HG03045 (cell line): ENCODE measurements at regions not wholly inside any gene's neighbourhood (a gene's known extent, or its start where the extent isn't known, plus 50 kb on each side); places are given as distances from the start of the nearest gene placed in this dataset.

Source experiments
- ATAC-seq: cut with Tn5 transposase; IDR thresholded peaks from one replicate; pipeline ENCODE4 v1.9.1; 2021; ENCODE audit warnings: mild to moderate bottlenecking, moderate library complexity; ENCODE audit not compliant: unreplicated experiment

GRCh38 chr17:71110326-71110725 lies 941.0 kb downstream of the KCNJ2 start:
- no peak for ATAC-seq

- ATAC-seq = no peak
Observed at GRCh38 chr17:71111460-71111859, 942.1 kb downstream of the KCNJ2 start.

DNA sequence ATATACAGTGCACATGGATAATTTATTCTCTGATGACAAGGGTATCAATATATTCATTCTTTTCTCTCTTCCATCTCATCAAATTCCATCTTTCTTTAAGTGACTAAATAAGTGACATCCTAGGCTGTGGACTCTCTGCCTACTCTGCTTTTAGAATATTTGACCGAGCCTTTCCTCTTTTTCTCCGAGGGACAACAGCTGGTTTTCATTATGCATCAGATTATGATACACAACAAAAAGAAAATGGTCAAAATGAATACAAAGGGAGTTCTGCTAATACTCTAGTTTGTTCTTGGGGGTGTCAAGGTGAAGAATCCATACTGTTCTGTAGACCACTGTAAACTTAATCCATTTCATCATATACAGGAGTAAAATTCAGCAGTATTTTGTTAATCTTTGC lies 942.6 kb downstream of the KCNJ2 start:
- ATAC-seq = no peak

DNA sequence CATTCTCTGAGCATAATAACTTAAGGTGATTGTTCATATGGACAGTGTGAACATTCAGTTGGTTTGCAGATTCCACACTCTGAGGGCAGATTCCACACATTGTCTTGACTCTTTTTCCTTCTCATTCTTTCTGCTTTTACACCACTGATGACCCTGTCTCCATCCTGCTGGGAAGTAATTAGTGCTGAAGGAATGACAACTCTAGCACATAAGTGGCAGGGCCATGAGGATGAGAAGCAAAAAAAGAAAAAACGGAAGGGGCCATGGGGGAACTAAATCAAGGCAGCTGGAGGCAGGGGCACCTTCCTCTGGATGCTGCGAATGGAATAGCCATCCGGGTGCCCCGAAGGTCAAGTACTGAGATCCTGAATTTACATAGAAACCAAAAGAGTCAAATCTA lies 944.0 kb downstream of the KCNJ2 start:
- ATAC-seq = no peak

- ATAC-seq = no peak
Observed at GRCh38 chr17:71114911-71115668, 945.8 kb downstream of the KCNJ2 start.

DNA sequence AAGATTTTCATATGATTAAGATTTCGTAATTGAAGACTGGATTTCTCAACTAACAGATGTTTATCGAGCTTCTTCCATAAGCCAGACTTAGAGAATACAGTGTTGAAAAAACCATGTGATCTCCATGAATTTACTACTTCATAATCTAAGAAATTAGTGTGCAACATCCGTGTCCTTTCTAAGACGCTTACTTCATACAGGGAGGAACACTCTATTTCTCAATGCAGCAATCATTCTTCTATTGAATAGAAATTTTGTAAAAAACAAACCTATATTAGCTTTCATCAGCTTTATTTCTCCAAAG lies 946.3 kb downstream of the KCNJ2 start:
- no peak for ATAC-seq

DNA sequence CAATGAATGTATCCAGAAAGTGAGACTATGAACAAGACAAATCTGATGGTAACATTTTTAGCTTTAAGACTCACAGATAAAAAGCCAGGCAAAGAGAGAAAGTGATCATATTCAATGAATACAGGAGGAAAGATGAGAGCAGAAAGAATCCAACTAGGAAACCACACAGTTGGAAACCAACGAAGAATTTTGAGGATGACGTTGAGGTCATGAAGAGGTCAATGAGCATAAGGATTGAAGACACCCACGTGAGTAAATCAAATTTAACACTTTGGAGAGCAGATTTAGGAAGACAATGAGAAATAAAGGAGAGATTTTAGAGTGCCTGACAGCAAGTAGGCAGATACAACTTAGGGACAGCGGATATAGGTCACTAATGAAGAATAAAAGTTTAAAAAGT lies 948.1 kb downstream of the KCNJ2 start:
- no peak for ATAC-seq

- no peak for ATAC-seq
Observed at GRCh38 chr17:71118039-71118438, 948.7 kb downstream of the KCNJ2 start.

- no peak for ATAC-seq
Observed at GRCh38 chr17:71127416-71127815, 958.1 kb downstream of the KCNJ2 start.

DNA sequence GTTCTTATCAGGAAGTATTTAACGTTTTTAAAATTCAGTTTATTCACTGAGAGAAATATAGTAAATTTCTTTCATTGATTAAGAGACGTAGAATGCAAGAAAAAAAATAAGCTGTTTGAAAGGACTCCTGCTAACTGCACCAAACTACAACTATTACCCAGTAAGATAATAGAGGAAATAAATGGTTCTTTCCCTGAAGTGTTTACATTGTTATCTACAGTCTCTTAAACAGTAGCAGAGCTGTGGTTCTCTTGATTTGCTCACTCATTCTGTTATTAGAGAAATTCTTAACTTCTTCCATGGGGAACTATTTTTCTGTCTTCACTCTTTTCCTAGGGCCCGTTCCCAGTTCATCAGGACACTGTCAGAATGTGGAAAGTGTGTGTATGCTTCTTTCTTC lies 973.0 kb downstream of the KCNJ2 start:
- ATAC-seq = no peak

GRCh38 chr17:71145486-71145885 lies 975.3 kb upstream of the SOX9 start:
- no peak for ATAC-seq

- no peak for ATAC-seq
Observed at GRCh38 chr17:71147906-71148305, 972.9 kb upstream of the SOX9 start.

DNA sequence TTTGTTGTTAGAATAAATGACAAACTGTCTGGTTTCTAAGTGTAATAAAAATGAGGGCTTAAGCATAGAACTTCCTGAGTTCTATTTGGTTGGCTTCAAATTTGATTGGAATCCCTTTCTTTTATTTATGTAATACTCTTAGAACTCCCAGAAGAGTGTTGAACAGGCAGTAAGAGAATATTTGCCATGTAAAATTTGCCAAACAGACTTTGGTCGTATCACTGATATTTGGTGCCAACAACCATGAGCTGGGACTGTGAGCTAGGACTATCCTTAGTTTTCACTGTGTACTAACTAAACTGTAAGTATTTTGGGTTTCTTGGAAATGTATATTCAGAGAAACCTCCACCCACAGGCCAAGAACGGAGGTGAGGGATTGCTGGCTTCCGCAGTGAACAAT lies 971.2 kb upstream of the SOX9 start:
- no peak for ATAC-seq

- ATAC-seq = no peak
Observed at GRCh38 chr17:71157297-71157696, 963.5 kb upstream of the SOX9 start.

GRCh38 chr17:71158437-71158836 lies 962.4 kb upstream of the SOX9 start:
- ATAC-seq = no peak

GRCh38 chr17:71163121-71163812 lies 957.6 kb upstream of the SOX9 start:
- no peak for ATAC-seq

DNA sequence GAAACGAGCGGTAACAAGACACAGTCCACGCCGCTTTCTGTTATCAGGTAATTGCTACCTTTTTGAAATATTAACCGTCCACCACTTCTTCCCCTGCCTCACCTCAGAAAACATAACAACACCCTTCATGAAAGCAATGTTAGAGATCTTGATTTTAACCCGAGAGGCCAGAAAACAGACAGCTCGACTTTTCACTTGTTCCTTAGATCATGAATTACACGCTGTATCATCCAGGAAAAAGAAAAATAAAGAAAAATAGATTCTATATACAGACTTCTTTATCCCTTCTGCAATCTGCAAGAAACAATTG lies 957.1 kb upstream of the SOX9 start:
- ATAC-seq = no peak

- no peak for ATAC-seq
Observed at GRCh38 chr17:71164561-71164960, 956.3 kb upstream of the SOX9 start.

DNA sequence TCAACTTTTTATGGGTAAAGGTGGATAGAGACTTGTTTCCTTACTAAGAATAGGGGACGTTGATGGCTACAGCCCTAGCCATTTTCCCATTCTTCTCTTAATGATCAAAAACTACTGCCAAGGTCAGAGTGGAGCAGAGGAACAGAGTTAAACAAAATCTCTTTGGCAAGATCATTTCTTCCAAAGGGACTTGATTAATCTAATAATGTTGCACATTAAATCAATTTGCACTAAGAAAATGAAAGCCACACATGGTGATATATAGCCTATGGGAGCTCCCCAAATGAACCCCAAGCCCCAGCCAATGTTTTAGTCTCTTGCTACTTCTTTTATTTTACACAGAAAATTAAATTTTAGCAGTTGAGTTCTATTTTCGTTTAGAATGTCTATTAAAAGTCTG lies 954.5 kb upstream of the SOX9 start:
- no peak for ATAC-seq

GRCh38 chr17:71168053-71168741 lies 952.6 kb upstream of the SOX9 start:
- no peak for ATAC-seq

DNA sequence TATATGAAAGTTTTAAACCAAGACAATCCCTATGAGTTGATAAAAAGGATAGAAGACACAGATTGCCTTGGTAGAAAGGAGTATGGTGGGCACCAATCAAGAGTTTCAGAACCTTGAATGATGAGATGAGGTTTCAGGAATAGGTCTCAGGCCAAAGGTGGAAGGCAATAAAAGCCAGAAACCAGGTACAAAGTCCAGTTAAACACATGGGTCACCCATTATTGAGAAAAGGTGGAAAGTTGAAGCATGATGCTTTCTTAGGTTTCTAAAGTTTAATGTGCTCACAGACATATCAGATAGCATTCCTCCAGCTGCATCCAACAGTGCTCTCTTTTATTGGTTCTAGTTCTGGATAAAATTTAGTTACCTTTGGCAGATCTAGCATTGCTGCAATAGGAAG lies 950.8 kb upstream of the SOX9 start:
- no peak for ATAC-seq

GRCh38 chr17:71171270-71171669 lies 949.5 kb upstream of the SOX9 start:
- ATAC-seq = no peak
